ACHN (cell line): ENCODE measurements at regions not wholly inside any gene's neighbourhood (a gene's known extent, or its start where the extent isn't known, plus 50 kb on each side); places are given as distances from the start of the nearest gene placed in this dataset.

Source experiments
- DNase-seq: peaks from one replicate; pipeline ENCODE4 v3.0.0-alpha.2; 2015
- in situ Hi-C: cut with HindIII; loops from 2 replicates; pipeline ENCODE4 v1.10.0; 2017; ENCODE audit warnings: low sequenced_read_pairs, low pct_ligation_motif_present, low pct_unique_long_range_greater_than_20kb

DNA sequence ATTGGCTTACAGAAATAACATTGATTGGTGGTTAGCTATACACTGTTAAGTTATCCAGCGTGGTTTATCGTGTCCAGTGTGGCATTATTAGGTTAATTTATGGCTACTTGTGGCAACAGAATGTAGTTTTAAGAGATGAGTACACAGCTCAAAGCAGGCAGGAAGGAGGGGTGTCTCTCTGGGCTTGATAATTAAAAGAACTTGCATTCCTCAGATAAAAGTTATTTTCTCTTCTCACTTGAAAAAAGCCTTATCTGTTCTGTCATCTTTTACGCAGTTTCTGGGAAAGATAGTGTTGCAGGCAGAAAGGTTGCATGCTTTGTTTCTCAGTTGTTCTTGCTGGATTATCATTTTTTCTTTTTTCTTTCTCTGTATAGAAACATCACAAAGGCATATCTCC, 154.4 kb upstream of the COL3A1 start:
- no peak for DNase-seq
- in situ Hi-C loops, result no loop called here

- in situ Hi-C loops, result no loop called here
- no peak for DNase-seq
Measured at GRCh38 chr2:188820576-188820975, 153.6 kb upstream of the COL3A1 start.

GRCh38 chr2:188824125-188824524, 150.0 kb upstream of the COL3A1 start:
- no peak for DNase-seq
- in situ Hi-C loops, result no loop called here

- in situ Hi-C loops, result no loop called here
- DNase-seq, result no peak
Measured at GRCh38 chr2:188833331-188833730, 140.8 kb upstream of the COL3A1 start.

GRCh38 chr2:188833799-188834198, 140.4 kb upstream of the COL3A1 start:
- in situ Hi-C loops, result no loop called here
- no peak for DNase-seq

DNA sequence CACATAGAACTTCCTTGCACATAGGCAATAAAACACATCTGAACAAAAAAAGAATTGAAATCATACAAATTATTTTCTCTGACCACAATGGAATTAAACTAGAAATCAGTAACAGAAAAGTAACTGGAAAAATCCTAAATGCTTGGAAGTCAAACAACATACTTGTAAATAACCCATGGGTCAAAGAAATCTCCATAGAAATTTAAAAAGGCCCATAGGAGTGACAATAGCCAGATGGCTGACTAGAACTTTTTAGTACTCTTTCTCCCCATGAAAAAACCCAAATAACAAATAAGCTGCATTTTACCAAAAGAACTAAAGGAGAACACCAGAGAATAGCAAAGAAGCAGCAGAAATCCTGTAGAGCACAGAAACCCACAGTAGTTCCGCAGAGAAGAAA, 139.2 kb upstream of the COL3A1 start:
- DNase-seq, result no peak
- in situ Hi-C loops, result no loop called here

- no peak for DNase-seq
- in situ Hi-C loops, result no loop called here
Measured at GRCh38 chr2:188835821-188836220, 138.4 kb upstream of the COL3A1 start.

DNA sequence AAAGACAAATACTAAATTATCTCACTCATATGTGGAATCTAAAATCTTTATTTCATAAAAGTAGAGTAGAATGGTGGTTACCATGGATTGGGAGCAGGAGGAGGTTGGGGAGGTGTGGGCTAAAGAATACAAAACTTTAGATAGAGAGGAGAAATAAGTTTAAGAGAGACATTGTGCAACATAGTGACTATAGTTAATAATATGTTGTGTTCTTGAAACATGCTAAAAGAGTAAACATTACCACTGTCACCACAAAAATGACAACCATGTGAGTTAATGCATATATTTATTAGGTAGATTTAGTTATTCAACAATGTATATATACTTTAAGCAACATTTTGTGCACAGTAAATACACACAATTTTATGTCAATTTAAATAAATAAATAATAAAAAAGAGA, 128.5 kb upstream of the COL3A1 start:
- no peak for DNase-seq
- in situ Hi-C loops, result no loop called here

- in situ Hi-C loops, result no loop called here
Measured at GRCh38 chr2:188848887-188849435, 125.2 kb upstream of the COL3A1 start.

GRCh38 chr2:188850786-188851185, 123.4 kb upstream of the COL3A1 start:
- DNase-seq, result no peak

More at GRCh38 chr2:188848887-188849435, 125.2 kb upstream of the COL3A1 start:
- no peak for DNase-seq

GRCh38 chr2:188851311-188851710, 122.9 kb upstream of the COL3A1 start:
- no peak for DNase-seq
- in situ Hi-C loops, result no loop called here

More at GRCh38 chr2:188850786-188851185, 123.4 kb upstream of the COL3A1 start:
- in situ Hi-C loops, result no loop called here

GRCh38 chr2:188851826-188852225, 122.3 kb upstream of the COL3A1 start:
- no peak for DNase-seq
- in situ Hi-C loops, result no loop called here

DNA sequence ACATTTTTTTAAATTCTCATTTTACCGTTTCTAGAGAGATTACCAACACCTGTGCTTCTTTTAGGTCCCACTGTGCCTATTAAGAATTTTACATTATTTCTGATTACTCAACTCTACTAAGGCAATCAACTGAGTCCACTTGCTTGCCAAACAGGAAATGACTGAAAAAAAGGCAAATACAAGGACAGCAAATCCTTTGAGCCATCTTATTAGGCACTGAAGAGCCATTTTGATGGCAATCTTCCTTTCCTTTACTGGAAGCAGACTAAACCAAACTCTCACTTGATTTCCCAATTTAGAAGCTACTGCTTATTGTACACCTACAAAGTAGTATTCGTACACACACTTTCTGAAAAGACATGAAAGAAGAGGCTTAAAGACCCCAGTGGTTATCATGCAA, 121.4 kb upstream of the COL3A1 start:
- in situ Hi-C loops, result no loop called here
- DNase-seq, result no peak

DNA sequence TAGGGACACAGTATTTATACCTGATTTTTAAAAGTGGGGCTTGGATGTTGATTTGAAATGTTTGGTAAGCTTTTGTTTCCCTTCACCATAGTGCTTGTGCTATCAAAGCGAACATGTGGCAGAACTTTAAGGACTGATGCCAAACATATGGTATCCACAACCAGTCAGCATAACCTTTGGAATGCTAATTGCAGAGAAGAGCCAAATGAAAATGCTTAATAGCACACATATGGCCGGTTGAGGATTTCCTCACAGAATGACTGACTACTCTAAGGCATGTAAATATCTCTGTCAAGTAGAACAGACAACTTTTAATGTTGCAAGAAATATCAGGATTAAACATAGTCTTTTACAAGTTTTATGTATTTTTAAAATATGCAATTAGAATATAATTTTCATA, 120.9 kb upstream of the COL3A1 start:
- in situ Hi-C loops, result no loop called here
- no peak for DNase-seq

GRCh38 chr2:188865681-188866080, 108.5 kb upstream of the COL3A1 start:
- DNase-seq, result no peak
- in situ Hi-C loops, result no loop called here

DNA sequence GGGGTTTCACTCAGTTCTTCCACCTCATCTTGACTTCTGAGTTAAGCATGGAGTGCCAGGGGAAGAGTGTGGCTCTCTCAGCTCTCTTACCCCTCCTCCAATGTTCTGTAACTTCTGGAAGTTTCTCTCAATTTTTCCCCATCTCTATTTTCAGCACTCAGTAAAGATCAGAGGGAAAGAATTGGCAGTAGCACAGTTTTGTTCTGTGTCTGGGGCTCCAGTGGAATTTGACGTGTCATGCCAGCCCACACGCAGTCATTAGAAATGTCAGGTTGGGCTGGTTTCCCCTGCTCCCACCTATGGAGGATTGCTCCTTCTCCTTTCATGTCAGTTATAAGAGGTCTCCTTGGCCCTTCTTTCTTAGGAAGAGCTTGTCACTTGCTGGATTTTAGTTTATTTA, 104.6 kb upstream of the COL3A1 start:
- in situ Hi-C loops, result no loop called here
- no peak for DNase-seq

DNA sequence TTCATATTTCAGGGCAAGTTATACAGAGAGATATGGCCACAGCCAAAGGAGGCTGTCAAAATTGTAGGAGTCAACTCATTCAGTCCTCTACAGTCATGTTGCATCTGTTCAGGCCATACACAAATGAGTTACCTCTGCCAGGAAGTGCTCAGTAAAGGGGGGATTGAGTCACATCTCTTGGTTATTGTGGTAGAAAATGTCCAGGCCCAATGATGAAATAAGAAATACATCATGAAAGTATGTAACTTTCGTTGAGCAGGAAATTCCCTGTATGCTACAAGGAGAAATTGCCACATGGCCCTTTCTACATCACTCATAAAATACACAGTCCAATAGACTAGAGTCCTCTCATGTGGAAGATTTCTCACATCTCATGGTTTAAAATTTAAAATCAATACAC, 103.9 kb upstream of the COL3A1 start:
- DNase-seq, result no peak
- in situ Hi-C loops, result no loop called here

DNA sequence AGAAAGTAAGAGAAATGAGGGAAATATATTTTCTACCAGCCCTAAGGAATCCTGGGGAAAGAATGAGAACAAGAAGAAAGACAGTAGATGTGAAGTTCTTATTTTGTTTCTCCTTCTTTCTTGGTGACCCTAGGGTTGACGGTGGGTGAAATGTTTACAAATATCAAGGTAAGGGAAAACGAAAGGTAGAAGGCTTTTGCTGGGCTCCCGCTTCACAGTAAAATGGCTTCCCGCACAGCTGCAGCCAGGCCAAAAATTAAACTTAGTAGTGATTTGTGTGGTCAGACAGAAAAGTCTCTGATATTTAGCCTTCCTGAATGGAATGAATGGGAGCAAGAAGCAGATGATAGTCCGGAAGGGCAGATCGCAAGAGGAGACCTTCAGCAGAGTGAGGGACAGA, 99.1 kb upstream of the COL3A1 start:
- in situ Hi-C loops, result no loop called here

DNA sequence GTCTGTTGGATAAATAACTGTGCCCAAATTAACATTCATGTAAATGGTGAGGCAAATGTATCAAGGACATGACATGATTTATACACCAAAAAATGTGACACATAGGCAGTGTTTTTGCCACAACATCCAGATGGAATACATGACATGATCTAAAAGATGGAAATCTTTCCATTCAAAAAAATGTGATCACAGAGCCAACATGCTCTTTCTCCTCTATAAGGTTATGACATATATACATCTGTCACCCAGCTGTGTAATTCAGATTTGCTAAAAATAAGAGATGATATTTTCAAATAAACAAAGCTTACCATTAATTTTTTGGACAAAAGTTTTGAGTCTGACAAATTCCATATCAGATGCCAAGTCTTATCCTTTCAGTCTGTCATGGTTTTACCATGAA, 95.5 kb upstream of the COL3A1 start:
- in situ Hi-C loops, result no loop called here
- DNase-seq, result no peak

More for the DNA sequence above, 99.1 kb upstream of the COL3A1 start:
- no peak for DNase-seq

DNA sequence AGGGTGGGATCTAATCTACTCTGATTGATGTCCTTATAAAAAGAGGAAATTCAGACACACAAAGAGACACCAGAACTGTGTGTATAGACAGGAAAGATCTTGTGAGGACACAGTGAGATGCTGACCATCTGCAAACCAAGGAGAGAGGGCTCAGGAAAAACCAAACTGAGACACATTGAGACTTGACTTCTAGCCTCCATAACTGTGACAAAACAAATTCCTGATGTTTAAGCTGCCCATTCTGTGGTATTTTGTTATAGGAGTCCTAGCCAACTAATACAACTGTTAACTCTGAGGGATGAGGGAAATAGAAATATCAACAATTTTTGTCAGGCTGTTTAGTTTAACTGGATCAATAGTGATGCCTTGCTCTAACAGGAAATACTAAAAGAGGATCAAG, 93.4 kb upstream of the COL3A1 start:
- in situ Hi-C loops, result no loop called here
- no peak for DNase-seq

- in situ Hi-C loops, result no loop called here
- DNase-seq, result no peak
Measured at GRCh38 chr2:188881434-188881833, 92.7 kb upstream of the COL3A1 start.
